ENCODE measurements at regions not wholly inside any gene's neighbourhood (a gene's known extent, or its start where the extent isn't known, plus 50 kb on each side); places are given as distances from the start of the nearest gene placed in this dataset.
"Not testable (repeated sequence)": the region's sequence is repeated elsewhere in the genome, so short reads cannot be mapped to it uniquely, and the experiment has no call there.

GRCh38 chr13:76667551-76667950, 218.7 kb downstream of the KCTD12 start:
- no peak overlapping the region for H3K27ac Mint-ChIP-seq
- no peaks in the 10 kb centered on the region for H3K36me3 Mint-ChIP-seq (ENCODE audit: low read depth)
- peaks cover 2% of the 10 kb centered on the region for H3K27me3 Mint-ChIP-seq (ENCODE audit: low read depth)
- no peak overlapping the region for H3K4me3 Mint-ChIP-seq
- H3K4me1 Mint-ChIP-seq (ENCODE audit: low read depth) = no peaks in the 10 kb centered on the region
- H3K9me3 Mint-ChIP-seq = no peaks in the 10 kb centered on the region
- no peak for DNase-seq (ENCODE audit: low spot score)

- H3K4me1 Mint-ChIP-seq (ENCODE audit: low read depth) = no peaks in the 10 kb centered on the region
- H3K27ac Mint-ChIP-seq = no peak overlapping the region
These were observed 222.4 kb downstream of the KCTD12 start for GRCh38 chr13:76663592-76664335.

GRCh38 chr13:76659074-76659473, 227.1 kb downstream of the KCTD12 start:
- not testable (repeated sequence) for H3K4me1 Mint-ChIP-seq (ENCODE audit: low read depth); DNase-seq (ENCODE audit: low spot score); H3K27ac Mint-ChIP-seq; H3K4me3 Mint-ChIP-seq; H3K9me3 Mint-ChIP-seq; H3K36me3 Mint-ChIP-seq (ENCODE audit: low read depth); H3K27me3 Mint-ChIP-seq (ENCODE audit: low read depth)

More at GRCh38 chr13:76663592-76664335, 222.4 kb downstream of the KCTD12 start:
- peaks cover 2% of the 10 kb centered on the region for H3K27me3 Mint-ChIP-seq (ENCODE audit: low read depth)
- no peak for DNase-seq (ENCODE audit: low spot score)
- H3K9me3 Mint-ChIP-seq = no peaks in the 10 kb centered on the region
- H3K36me3 Mint-ChIP-seq (ENCODE audit: low read depth) = no peaks in the 10 kb centered on the region
- H3K4me3 Mint-ChIP-seq = no peak overlapping the region

GRCh38 chr13:76656500-76656899, 229.7 kb downstream of the KCTD12 start:
- H3K27me3 Mint-ChIP-seq (ENCODE audit: low read depth) = no peaks in the 10 kb centered on the region
- no peaks in the 10 kb centered on the region for H3K9me3 Mint-ChIP-seq

GRCh38 chr13:76656056-76656455, 230.1 kb downstream of the KCTD12 start:
- Mint-ChIP-seq H3K27me3 (ENCODE audit: low read depth) (no peaks in the 10 kb centered on the region), H3K9me3 (no peaks in the 10 kb centered on the region), H3K4me3 (no peak overlapping the region), H3K36me3 (ENCODE audit: low read depth) (no peaks in the 10 kb centered on the region), H3K4me1 (ENCODE audit: low read depth) (no peaks in the 10 kb centered on the region), H3K27ac (no peak overlapping the region)
- DNase-seq (ENCODE audit: low spot score) = no peak

More at GRCh38 chr13:76656500-76656899, 229.7 kb downstream of the KCTD12 start:
- Mint-ChIP-seq H3K4me3 (no peak overlapping the region), H3K4me1 (ENCODE audit: low read depth) (no peaks in the 10 kb centered on the region), H3K36me3 (ENCODE audit: low read depth) (no peaks in the 10 kb centered on the region), H3K27ac (no peak overlapping the region)
- DNase-seq (ENCODE audit: low spot score) = no peak

- DNase-seq (ENCODE audit: low spot score) = no peak
- Mint-ChIP-seq H3K9me3 (no peaks in the 10 kb centered on the region), H3K4me1 (ENCODE audit: low read depth) (no peaks in the 10 kb centered on the region), H3K27me3 (ENCODE audit: low read depth) (peaks cover 1% of the 10 kb centered on the region), H3K27ac (no peak overlapping the region), H3K4me3 (no peak overlapping the region), H3K36me3 (ENCODE audit: low read depth) (no peaks in the 10 kb centered on the region)
These were observed 231.9 kb downstream of the KCTD12 start for GRCh38 chr13:76654263-76654662.

GRCh38 chr13:76651286-76651685, 234.9 kb downstream of the KCTD12 start:
- Mint-ChIP-seq H3K4me1 (ENCODE audit: low read depth) (no peaks in the 10 kb centered on the region), H3K4me3 (no peak overlapping the region), H3K9me3 (no peaks in the 10 kb centered on the region), H3K36me3 (ENCODE audit: low read depth) (no peaks in the 10 kb centered on the region), H3K27me3 (ENCODE audit: low read depth) (peaks cover 1% of the 10 kb centered on the region), H3K27ac (no peak overlapping the region)
- no peak for DNase-seq (ENCODE audit: low spot score)

- Mint-ChIP-seq H3K4me3 (no peak overlapping the region), H3K27me3 (ENCODE audit: low read depth) (peaks cover 1% of the 10 kb centered on the region), H3K27ac (no peak overlapping the region), H3K9me3 (no peaks in the 10 kb centered on the region), H3K36me3 (ENCODE audit: low read depth) (no peaks in the 10 kb centered on the region), H3K4me1 (ENCODE audit: low read depth) (no peaks in the 10 kb centered on the region)
- DNase-seq (ENCODE audit: low spot score) = no peak
These were observed 238.7 kb downstream of the KCTD12 start for GRCh38 chr13:76647550-76647949.

- Mint-ChIP-seq H3K27me3 (ENCODE audit: low read depth) (peaks cover 1% of the 10 kb centered on the region), H3K4me1 (ENCODE audit: low read depth) (no peaks in the 10 kb centered on the region), H3K36me3 (ENCODE audit: low read depth) (no peaks in the 10 kb centered on the region), H3K4me3 (no peak overlapping the region), H3K9me3 (no peaks in the 10 kb centered on the region), H3K27ac (no peak overlapping the region)
- DNase-seq (ENCODE audit: low spot score) = no peak
These were observed 239.3 kb downstream of the KCTD12 start for GRCh38 chr13:76646946-76647345.

- no peaks in the 10 kb centered on the region for H3K36me3 Mint-ChIP-seq (ENCODE audit: low read depth)
- peaks cover 1% of the 10 kb centered on the region for H3K27me3 Mint-ChIP-seq (ENCODE audit: low read depth)
- no peaks in the 10 kb centered on the region for H3K4me1 Mint-ChIP-seq (ENCODE audit: low read depth)
- DNase-seq (ENCODE audit: low spot score) = no peak
- no peak overlapping the region for H3K27ac Mint-ChIP-seq
- H3K4me3 Mint-ChIP-seq = no peak overlapping the region
- H3K9me3 Mint-ChIP-seq = no peaks in the 10 kb centered on the region
These were observed 240.6 kb downstream of the KCTD12 start for GRCh38 chr13:76645632-76646031.

- Mint-ChIP-seq H3K27ac (no peak overlapping the region), H3K9me3 (no peaks in the 10 kb centered on the region), H3K4me3 (no peak overlapping the region), H3K36me3 (ENCODE audit: low read depth) (no peaks in the 10 kb centered on the region), H3K4me1 (ENCODE audit: low read depth) (no peaks in the 10 kb centered on the region), H3K27me3 (ENCODE audit: low read depth) (peaks cover 1% of the 10 kb centered on the region)
- DNase-seq (ENCODE audit: low spot score) = no peak
These were observed 241.3 kb downstream of the KCTD12 start for GRCh38 chr13:76644906-76645305.

- H3K27ac Mint-ChIP-seq = no peak overlapping the region
- H3K27me3 Mint-ChIP-seq (ENCODE audit: low read depth) = no peaks in the 10 kb centered on the region
- H3K9me3 Mint-ChIP-seq = no peaks in the 10 kb centered on the region
- H3K4me3 Mint-ChIP-seq = no peak overlapping the region
- H3K36me3 Mint-ChIP-seq (ENCODE audit: low read depth) = no peaks in the 10 kb centered on the region
- no peak for DNase-seq (ENCODE audit: low spot score)
- no peaks in the 10 kb centered on the region for H3K4me1 Mint-ChIP-seq (ENCODE audit: low read depth)
These were observed 242.6 kb downstream of the KCTD12 start for GRCh38 chr13:76643596-76643995.

- Mint-ChIP-seq H3K9me3 (no peaks in the 10 kb centered on the region), H3K4me1 (ENCODE audit: low read depth) (no peaks in the 10 kb centered on the region), H3K4me3 (no peak overlapping the region), H3K36me3 (ENCODE audit: low read depth) (no peaks in the 10 kb centered on the region), H3K27me3 (ENCODE audit: low read depth) (no peaks in the 10 kb centered on the region), H3K27ac (no peak overlapping the region)
- no peak for DNase-seq (ENCODE audit: low spot score)
These were observed 245.1 kb downstream of the KCTD12 start for GRCh38 chr13:76641056-76641455.

GRCh38 chr13:76638882-76639281, 247.3 kb downstream of the KCTD12 start:
- Mint-ChIP-seq H3K27ac (no peak overlapping the region), H3K36me3 (ENCODE audit: low read depth) (no peaks in the 10 kb centered on the region), H3K27me3 (ENCODE audit: low read depth) (no peaks in the 10 kb centered on the region), H3K4me1 (ENCODE audit: low read depth) (no peaks in the 10 kb centered on the region), H3K9me3 (no peaks in the 10 kb centered on the region), H3K4me3 (no peak overlapping the region)
- no peak for DNase-seq (ENCODE audit: low spot score)

- Mint-ChIP-seq H3K27me3 (ENCODE audit: low read depth) (no peaks in the 10 kb centered on the region), H3K9me3 (no peaks in the 10 kb centered on the region)
- DNase-seq (ENCODE audit: low spot score) = no peak
These were observed 248.0 kb downstream of the KCTD12 start for GRCh38 chr13:76638181-76638580.

More at GRCh38 chr13:76638181-76638580, 248.0 kb downstream of the KCTD12 start:
- Mint-ChIP-seq H3K4me1 (ENCODE audit: low read depth) (no peaks in the 10 kb centered on the region), H3K27ac (no peak overlapping the region), H3K36me3 (ENCODE audit: low read depth) (no peaks in the 10 kb centered on the region), H3K4me3 (no peak overlapping the region)
